Central memory CD4-positive, alpha-beta T cell (primary cell): ENCODE measurements at regions not wholly inside any gene's neighbourhood (a gene's known extent, or its start where the extent isn't known, plus 50 kb on each side); places are given as distances from the start of the nearest gene placed in this dataset.

Experiments
- DNase-seq: peaks from one replicate; pipeline ENCODE4 v3.0.0; 2022

DNA sequence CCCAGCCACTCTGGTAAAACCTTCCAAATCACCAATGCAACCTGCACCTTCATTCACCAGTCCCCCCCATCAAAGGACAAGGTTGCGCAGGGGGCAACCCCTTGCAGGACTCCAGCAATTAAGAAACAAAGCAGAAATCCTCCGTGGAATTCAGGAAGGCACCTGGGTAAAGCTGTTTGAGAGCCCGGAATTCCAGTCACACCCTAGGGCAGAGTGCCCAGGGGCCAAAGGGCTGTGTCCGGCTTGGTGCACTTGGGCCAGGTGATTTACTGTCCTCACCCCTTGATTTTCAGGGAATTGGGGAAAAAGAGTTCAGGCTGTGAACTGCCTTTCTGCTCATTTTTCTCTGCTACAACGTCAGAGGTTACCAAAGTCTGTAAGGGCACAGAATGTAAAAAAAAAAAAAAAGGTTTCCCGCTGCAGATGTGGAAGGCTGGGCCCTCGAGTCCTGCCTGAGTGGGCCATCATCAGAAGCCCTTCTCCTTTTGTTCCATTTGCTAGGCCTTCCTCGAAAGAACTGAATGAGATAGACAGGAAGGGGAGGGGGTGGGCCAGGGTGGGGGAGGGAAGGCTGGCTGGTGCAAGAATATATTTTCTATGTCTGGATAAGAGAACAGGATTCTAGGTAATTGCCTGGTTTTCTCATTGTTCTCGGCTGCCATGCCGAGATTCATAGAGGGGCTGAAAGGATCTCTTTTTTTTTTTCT lies 266.5 kb upstream of the PSMD7 start:
- DNase-seq, result no peak

DNA sequence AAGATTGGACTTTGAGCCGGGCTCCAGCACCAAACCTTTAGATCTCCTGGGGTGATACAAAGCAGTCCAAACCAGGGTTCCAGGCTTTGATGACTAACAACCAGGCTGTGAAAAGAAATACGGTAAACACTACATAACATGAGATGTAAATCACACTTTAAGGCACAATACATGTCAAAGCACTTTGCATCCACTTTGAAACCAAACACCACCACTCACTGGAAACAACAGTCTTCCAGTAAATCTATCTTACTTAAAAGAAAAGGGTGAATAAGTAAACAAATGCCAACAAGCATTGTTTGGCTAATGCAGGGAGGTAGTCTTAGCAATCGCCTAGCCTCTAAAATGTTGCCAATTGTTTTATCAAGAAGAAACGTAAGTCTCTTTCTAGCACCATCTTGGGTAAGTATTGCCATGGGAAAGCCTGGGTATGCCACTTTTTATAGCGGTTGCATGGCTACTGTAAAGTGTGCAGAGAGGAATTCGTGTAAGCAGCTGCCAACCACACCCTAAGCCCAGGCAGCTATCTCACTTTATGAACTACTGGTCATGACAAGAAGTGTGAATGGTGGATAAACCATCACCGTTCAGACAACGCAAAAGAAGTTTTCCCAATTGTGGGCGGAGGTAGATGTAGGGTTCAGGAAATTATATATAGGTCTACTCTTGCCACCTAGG lies 267.4 kb upstream of the PSMD7 start:
- no peak for DNase-seq

DNA sequence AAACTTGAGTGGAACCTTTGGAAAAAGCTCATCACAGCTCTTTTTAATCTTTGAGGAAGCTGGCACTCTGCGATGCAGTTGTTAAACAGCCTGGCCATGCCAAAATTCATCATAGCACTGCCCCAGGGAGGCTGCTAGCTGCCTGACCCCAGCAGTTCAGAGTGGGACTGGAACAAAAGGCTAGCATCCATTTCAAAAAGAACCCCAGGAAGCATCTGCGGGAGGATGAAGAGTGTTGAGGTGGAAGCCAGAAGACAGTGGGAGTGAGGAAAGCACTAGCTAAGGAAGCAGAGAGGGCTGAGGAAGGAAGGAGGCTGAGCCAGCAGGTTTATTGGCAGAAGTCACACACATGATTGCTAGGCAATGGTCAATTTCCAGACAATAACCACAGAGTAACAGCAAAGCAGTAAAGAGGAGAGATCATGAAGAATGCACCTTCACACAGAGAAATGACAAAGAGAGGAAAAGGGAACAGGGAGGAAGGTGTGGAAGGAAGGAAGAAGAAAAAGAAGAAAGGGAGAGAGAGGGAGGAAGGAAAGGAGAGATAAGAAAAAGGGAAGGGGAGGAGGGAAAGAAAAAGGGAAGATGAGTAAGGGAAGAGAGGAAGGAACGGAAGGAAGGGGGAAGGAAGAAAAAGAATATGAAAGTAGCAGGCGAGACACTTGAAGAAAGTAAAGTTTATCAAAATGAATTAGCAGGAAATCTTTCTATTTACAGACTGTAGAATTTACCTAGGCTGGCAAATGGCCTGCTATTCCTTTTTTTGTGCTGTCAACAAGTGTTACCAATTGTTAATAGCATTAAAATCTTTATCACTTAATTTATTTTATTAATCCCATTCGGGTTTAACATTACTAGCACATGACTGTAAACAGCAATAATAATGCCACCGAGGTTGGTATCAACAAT lies 270.0 kb upstream of the PSMD7 start:
- DNase-seq, result no peak

DNA sequence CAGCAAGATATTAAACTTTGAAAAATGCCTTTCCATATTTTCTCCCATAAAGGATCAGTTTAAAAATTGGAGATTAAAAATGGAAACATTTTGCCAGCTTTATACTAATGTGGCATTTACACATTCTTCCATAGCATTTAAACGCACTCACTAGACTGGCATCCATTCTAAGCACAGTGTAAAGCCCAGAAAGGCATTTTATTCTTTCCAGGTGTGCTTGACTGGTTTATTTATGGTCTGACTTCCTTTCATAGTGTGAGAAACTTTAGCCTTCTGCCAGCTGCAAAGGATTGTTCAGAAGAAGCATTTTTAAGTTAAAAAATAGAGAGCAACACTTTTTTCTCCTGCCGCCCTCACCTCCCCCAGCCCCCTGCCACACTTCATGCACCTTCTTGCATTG lies 271.7 kb upstream of the PSMD7 start:
- DNase-seq, result no peak

DNA sequence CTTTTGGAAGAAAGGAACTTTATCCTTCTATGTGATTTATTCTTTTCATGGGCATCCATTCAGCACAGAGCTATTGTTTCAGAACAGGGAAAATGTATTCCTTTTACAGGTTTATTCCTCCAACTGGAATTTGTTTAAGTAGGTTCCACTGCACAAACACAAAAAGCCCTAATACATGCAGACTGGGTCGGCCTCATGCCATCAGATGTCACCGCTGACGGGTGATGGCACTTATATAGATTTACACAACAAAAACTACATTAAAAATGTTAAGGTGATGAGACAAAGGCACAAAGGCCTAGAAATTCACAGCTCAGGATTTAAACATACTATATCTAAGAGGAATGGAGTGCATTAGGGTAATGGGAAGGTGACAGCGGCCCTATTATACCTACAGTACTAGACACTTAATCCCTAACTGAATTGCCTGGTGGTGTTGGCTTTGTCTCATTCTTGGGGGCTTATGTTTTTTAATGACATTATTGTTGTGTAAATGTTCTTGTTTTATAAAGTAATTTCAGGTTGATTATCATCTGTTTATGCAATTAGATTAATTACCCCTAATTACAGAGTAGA lies 276.4 kb upstream of the PSMD7 start:
- no peak for DNase-seq

DNA sequence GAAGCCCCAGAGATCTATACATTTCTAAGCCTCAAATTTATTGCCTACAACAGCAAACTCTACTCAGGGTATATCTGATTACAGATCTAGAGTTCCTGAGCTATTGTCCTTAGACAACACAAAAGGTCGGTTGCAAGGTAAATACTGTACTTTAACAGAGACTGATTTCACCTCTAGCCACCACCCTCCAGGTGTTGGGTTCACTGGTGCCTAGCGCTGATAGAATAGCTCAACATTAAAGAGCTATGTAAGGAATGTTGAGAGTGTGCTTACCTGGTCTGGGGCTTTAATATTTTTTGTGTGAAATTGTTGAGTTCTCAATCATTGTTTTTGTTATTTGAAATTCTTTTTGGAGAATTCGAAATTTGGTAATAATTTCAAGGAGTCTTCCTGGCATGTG lies 277.0 kb upstream of the PSMD7 start:
- DNase-seq, result no peak

DNA sequence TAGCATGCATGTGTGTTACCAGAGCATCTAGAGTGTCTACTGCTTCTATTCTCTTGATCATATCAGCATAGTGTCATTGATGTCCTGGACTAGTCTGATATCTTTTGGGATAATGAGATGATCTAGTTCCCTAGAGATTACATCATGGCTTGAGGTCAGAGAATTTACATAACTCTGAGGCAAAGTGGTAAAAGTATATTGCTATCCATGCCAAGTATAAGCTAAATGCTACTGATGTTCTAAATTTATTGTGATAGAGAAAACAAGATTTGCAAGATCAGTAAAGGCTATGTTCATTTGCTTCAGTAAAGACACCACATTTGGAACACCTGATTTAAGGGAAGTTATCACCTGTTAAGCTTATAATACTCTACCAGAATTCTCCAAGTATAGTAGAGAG lies 280.7 kb upstream of the PSMD7 start:
- DNase-seq, result no peak

- DNase-seq, result no peak
These were observed 297.9 kb upstream of the PSMD7 start for GRCh38 chr16:73998707-73999106.

- no peak for DNase-seq
These were observed 298.6 kb upstream of the PSMD7 start for GRCh38 chr16:73997971-73998370.

DNA sequence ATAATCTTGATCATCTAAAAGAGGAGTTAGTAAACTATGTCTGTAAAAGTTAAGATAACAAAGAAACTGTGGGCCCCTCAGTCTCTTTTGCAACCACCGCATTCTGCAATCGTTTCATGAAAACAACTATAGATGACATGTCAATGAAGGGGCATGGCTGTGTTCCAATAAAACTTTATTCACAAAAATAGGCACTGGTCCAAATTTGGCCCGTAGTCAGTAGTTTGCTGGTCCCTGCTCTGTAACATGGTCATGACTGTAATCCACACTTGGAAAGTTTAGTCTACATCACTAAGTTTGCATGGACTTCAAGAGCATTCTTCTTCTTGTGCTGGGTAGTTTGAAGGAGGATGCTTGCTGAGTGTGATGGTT lies 299.3 kb upstream of the PSMD7 start:
- DNase-seq, result no peak

- DNase-seq, result no peak
These were observed 299.8 kb upstream of the PSMD7 start for GRCh38 chr16:73996624-73997339.

- no peak for DNase-seq
These were observed 302.7 kb upstream of the PSMD7 start for GRCh38 chr16:73993878-73994277.

- DNase-seq, result no peak
These were observed 318.2 kb upstream of the PSMD7 start for GRCh38 chr16:73978407-73978784.

GRCh38 chr16:73976644-73977043 lies 320.0 kb upstream of the PSMD7 start:
- no peak for DNase-seq

- no peak for DNase-seq
These were observed 323.4 kb upstream of the PSMD7 start for GRCh38 chr16:73973174-73973573.

DNA sequence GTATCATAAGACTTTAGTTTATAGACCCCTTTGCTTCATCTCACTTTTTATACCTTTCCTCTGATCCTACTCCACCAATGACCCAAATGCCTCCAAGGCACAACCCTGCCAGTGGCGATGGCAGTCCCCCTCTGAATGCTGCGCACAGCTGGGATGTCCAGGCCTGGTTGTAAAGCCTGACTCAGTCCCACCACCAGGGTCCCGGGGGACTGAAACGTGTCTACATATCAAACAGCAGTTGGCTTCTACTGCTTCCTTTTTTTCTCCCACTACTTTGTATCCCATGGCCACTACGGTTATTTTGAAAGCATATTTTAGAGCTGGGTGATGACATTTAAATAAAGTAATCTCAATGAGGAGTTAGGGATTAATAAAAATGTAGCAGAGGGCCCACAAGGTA lies 329.8 kb upstream of the PSMD7 start:
- no peak for DNase-seq

- no peak for DNase-seq
These were observed 331.0 kb upstream of the PSMD7 start for GRCh38 chr16:73965591-73965990.

GRCh38 chr16:73956587-73957494 lies 339.8 kb upstream of the PSMD7 start:
- no peak for DNase-seq

DNA sequence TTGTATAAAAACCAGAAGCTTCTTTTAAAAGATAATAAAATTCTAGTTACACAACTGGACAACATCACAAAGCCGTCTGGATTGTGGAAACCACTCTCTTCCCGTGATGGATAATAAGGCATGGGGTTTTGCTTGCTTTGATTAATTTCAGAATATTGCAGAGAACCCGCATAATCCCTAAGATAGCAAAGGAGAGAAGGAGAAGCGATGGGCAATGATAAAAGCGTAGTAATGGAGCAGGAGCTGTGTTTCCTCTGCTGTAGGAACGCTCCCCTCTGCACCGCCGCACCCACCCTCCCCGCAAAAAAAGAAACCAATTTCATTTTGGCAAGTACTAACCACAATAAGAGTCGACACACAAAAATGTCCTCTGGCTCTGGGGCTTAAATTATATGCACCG lies 340.9 kb upstream of the PSMD7 start:
- no peak for DNase-seq

- DNase-seq, result no peak
These were observed 341.4 kb upstream of the PSMD7 start for GRCh38 chr16:73955255-73955654.

DNA sequence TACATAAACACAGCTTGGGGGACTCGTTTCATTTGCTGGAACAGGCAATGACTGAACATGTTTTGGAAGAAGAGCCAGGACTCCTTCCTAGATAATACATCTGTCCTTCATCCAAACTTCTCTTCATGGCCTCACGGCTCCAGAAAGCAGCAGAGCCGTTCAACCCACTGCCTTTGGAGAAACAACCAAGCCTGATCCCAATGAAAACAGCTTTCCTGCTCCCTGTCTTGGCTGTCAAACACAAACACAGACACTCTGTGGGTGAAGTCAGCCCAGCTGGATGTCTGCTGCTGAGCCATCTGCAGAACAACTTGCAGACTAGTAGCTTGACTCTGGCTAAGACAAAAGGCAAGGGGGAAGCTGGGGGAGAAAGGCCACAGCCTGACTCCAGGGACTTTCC lies 345.1 kb upstream of the PSMD7 start:
- no peak for DNase-seq
